Stimulated activated effector memory CD8-positive, alpha-beta T cell treated with anti-CD3 and anti-CD28 coated beads, Interleukin-12 subunit alpha, Interleukin-12 subunit beta, amount 100 ng/mL, for 72 hours (primary cell): ENCODE measurements at regions not wholly inside any gene's neighbourhood (a gene's known extent, or its start where the extent isn't known, plus 50 kb on each side); places are given as distances from the start of the nearest gene placed in this dataset.
"Not testable (repeated sequence)": the region's sequence is repeated elsewhere in the genome, so short reads cannot be mapped to it uniquely, and the experiment has no call there.

Experiments
- ATAC-seq: fragments of 150-1000 bp; cut with Tn5 transposase; 2 replicates; pipeline ENCODE4 v1.10.0; 2021
- DNase-seq, 2 donors: peaks; one replicate each; pipeline ENCODE4 v3.0.0; 2021 to 2022; ENCODE audit warnings: low spot score in 2 of 2
- H3K27ac Mint-ChIP-seq: one replicate; pipeline ENCODE4 v1.8.0; 2022; ENCODE audit warnings: mild to moderate bottlenecking, mixed read lengths
- H3K36me3 Mint-ChIP-seq: one replicate; pipeline ENCODE4 v1.8.0; 2022; ENCODE audit warnings: mild to moderate bottlenecking, mixed read lengths
- H3K4me1 Mint-ChIP-seq: one replicate; pipeline ENCODE4 v1.8.0; 2022; ENCODE audit warnings: mixed read lengths
- H3K4me3 Mint-ChIP-seq: one replicate; pipeline ENCODE4 v1.8.0; 2022; ENCODE audit warnings: mild to moderate bottlenecking, mixed read lengths
- H3K9me3 Mint-ChIP-seq: one replicate; pipeline ENCODE4 v1.8.0; 2022; ENCODE audit warnings: mixed read lengths

- H3K4me1 Mint-ChIP-seq, result no peaks in the 10 kb centered on the region
- H3K36me3 Mint-ChIP-seq, result no peaks in the 10 kb centered on the region
- DNase-seq, result no peak
- no peak overlapping the region for H3K4me3 Mint-ChIP-seq
- no peak overlapping the region for H3K27ac Mint-ChIP-seq
- ATAC-seq, result no peak
- H3K9me3 Mint-ChIP-seq, result peaks cover 4% of the 10 kb centered on the region
Measured at GRCh38 chr3:40661284-40661683, 136.5 kb downstream of the ZNF621 start.

GRCh38 chr3:40663280-40663679, 138.5 kb downstream of the ZNF621 start:
- ATAC-seq (no peak), DNase-seq (no peak)
- Mint-ChIP-seq H3K9me3 (no peaks in the 10 kb centered on the region), H3K4me3 (no peak overlapping the region), H3K27ac (no peak overlapping the region), H3K36me3 (no peaks in the 10 kb centered on the region), H3K4me1 (no peaks in the 10 kb centered on the region)

GRCh38 chr3:40669176-40669575, 144.4 kb downstream of the ZNF621 start:
- no peak overlapping the region for H3K4me3 Mint-ChIP-seq
- no peaks in the 10 kb centered on the region for H3K9me3 Mint-ChIP-seq
- no peaks in the 10 kb centered on the region for H3K36me3 Mint-ChIP-seq
- no peaks in the 10 kb centered on the region for H3K4me1 Mint-ChIP-seq
- no peak overlapping the region for H3K27ac Mint-ChIP-seq
- ATAC-seq (no peak), DNase-seq (no peak)

GRCh38 chr3:40672861-40673260, 148.1 kb downstream of the ZNF621 start:
- no peak for DNase-seq
- Mint-ChIP-seq H3K27ac (no peak overlapping the region), H3K9me3 (no peaks in the 10 kb centered on the region), H3K36me3 (no peaks in the 10 kb centered on the region), H3K4me3 (no peak overlapping the region), H3K4me1 (no peaks in the 10 kb centered on the region)
- ATAC-seq, result no peak

- ATAC-seq, result no peak
Measured at GRCh38 chr3:40677321-40677720, 152.6 kb downstream of the ZNF621 start.

GRCh38 chr3:40677749-40678148, 153.0 kb downstream of the ZNF621 start:
- Mint-ChIP-seq H3K9me3 (no peaks in the 10 kb centered on the region), H3K27ac (no peak overlapping the region), H3K4me1 (no peaks in the 10 kb centered on the region), H3K4me3 (no peak overlapping the region), H3K36me3 (no peaks in the 10 kb centered on the region)
- DNase-seq (no peak), ATAC-seq (no peak)

More at GRCh38 chr3:40677321-40677720, 152.6 kb downstream of the ZNF621 start:
- Mint-ChIP-seq H3K4me1 (no peaks in the 10 kb centered on the region), H3K27ac (no peak overlapping the region), H3K9me3 (no peaks in the 10 kb centered on the region), H3K36me3 (no peaks in the 10 kb centered on the region), H3K4me3 (no peak overlapping the region)
- no peak for DNase-seq

GRCh38 chr3:40679290-40679689, 154.5 kb downstream of the ZNF621 start:
- Mint-ChIP-seq H3K4me3 (no peak overlapping the region), H3K4me1 (no peaks in the 10 kb centered on the region), H3K36me3 (no peaks in the 10 kb centered on the region), H3K9me3 (no peaks in the 10 kb centered on the region), H3K27ac (no peak overlapping the region)
- DNase-seq (no peak), ATAC-seq (no peak)

- Mint-ChIP-seq H3K4me1 (no peaks in the 10 kb centered on the region), H3K9me3 (no peaks in the 10 kb centered on the region), H3K36me3 (no peaks in the 10 kb centered on the region), H3K4me3 (no peak overlapping the region), H3K27ac (no peak overlapping the region)
- no peak for ATAC-seq
- DNase-seq, result no peak
Measured at GRCh38 chr3:40680685-40681657, 156.2 kb downstream of the ZNF621 start.

- ATAC-seq (peak; percentile 42), DNase-seq (no peak)
- no peaks in the 10 kb centered on the region for H3K4me1 Mint-ChIP-seq
- H3K9me3 Mint-ChIP-seq, result no peaks in the 10 kb centered on the region
- H3K36me3 Mint-ChIP-seq, result no peaks in the 10 kb centered on the region
- H3K4me3 Mint-ChIP-seq, result no peak overlapping the region
- H3K27ac Mint-ChIP-seq, result no peak overlapping the region
Measured at GRCh38 chr3:40681658-40682055, 156.9 kb downstream of the ZNF621 start.

- Mint-ChIP-seq H3K4me1 (no peaks in the 10 kb centered on the region), H3K4me3 (no peak overlapping the region), H3K9me3 (no peaks in the 10 kb centered on the region), H3K27ac (no peak overlapping the region), H3K36me3 (no peaks in the 10 kb centered on the region)
- ATAC-seq (no peak), DNase-seq (no peak)
Measured at GRCh38 chr3:40689837-40690236, 165.1 kb downstream of the ZNF621 start.

- H3K4me1 Mint-ChIP-seq, result no peaks in the 10 kb centered on the region
- H3K4me3 Mint-ChIP-seq, result no peak overlapping the region
- DNase-seq (no peak), ATAC-seq (peak; percentile 21)
- H3K9me3 Mint-ChIP-seq, result no peaks in the 10 kb centered on the region
- no peaks in the 10 kb centered on the region for H3K36me3 Mint-ChIP-seq
- H3K27ac Mint-ChIP-seq, result no peak overlapping the region
Measured at GRCh38 chr3:40690749-40691451, 166.1 kb downstream of the ZNF621 start.

- Mint-ChIP-seq H3K9me3 (no peaks in the 10 kb centered on the region), H3K4me1 (no peaks in the 10 kb centered on the region), H3K27ac (no peak overlapping the region), H3K36me3 (no peaks in the 10 kb centered on the region), H3K4me3 (no peak overlapping the region)
- ATAC-seq (no peak), DNase-seq (no peak)
Measured at GRCh38 chr3:40691452-40691861, 166.7 kb downstream of the ZNF621 start.

- H3K36me3 Mint-ChIP-seq, result no peaks in the 10 kb centered on the region
- no peak for DNase-seq
- no peak overlapping the region for H3K27ac Mint-ChIP-seq
- no peaks in the 10 kb centered on the region for H3K4me1 Mint-ChIP-seq
- no peaks in the 10 kb centered on the region for H3K9me3 Mint-ChIP-seq
- no peak for ATAC-seq
- H3K4me3 Mint-ChIP-seq, result no peak overlapping the region
Measured at GRCh38 chr3:40695848-40696247, 171.1 kb downstream of the ZNF621 start.

GRCh38 chr3:40698611-40699010, 173.9 kb downstream of the ZNF621 start:
- not testable (repeated sequence) for H3K27ac Mint-ChIP-seq, DNase-seq, H3K36me3 Mint-ChIP-seq, H3K4me1 Mint-ChIP-seq, H3K4me3 Mint-ChIP-seq, H3K9me3 Mint-ChIP-seq, ATAC-seq

GRCh38 chr3:40701016-40701588, 176.3 kb downstream of the ZNF621 start:
- peak; percentile 56 for ATAC-seq
- DNase-seq, result no peak
- no peaks in the 10 kb centered on the region for H3K9me3 Mint-ChIP-seq
- no peak overlapping the region for H3K27ac Mint-ChIP-seq
- H3K36me3 Mint-ChIP-seq, result no peaks in the 10 kb centered on the region
- no peak overlapping the region for H3K4me3 Mint-ChIP-seq
- no peaks in the 10 kb centered on the region for H3K4me1 Mint-ChIP-seq
